Astrocyte (in vitro differentiated cells and primary cell): ENCODE measurements at regions not wholly inside any gene's neighbourhood (a gene's known extent, or its start where the extent isn't known, plus 50 kb on each side); places are given as distances from the start of the nearest gene placed in this dataset.

ENCODE experiments used
- DNase-seq: peaks from one replicate; pipeline ENCODE4 v3.0.0-alpha.2; 2010; ENCODE audit warnings: low read depth
- FAIRE-seq: peaks from 2 replicates; lab custom pipeline; 2011; peaks lifted over from hg19 to GRCh38; lab: Jason Lieb, UNC
- H2AFZ ChIP-seq: 2 replicates; pipeline ENCODE4 v1.6.0; 2012; ENCODE audit warnings: low read depth, low read length, inconsistent platforms
- H3K27ac ChIP-seq: 2 replicates; pipeline ENCODE4 v1.5.1; 2011; ENCODE audit warnings: low read depth, low read length, inconsistent platforms
- H3K27me3 ChIP-seq: 2 replicates; pipeline ENCODE4 v1.6.0; 2011; ENCODE audit warnings: low read length, inconsistent platforms; ENCODE audit not compliant: insufficient read depth
- H3K36me3 ChIP-seq: 2 replicates; pipeline ENCODE4 v1.5.1; 2011; ENCODE audit warnings: low read length, inconsistent platforms; ENCODE audit not compliant: insufficient read depth
- H3K4me1 ChIP-seq: 2 replicates; pipeline ENCODE4 v1.5.1; 2011; ENCODE audit warnings: low read length, inconsistent platforms; ENCODE audit not compliant: insufficient read depth
- H3K4me2 ChIP-seq: 2 replicates; pipeline ENCODE4 v1.6.0; 2012; ENCODE audit warnings: low read length, inconsistent platforms
- H3K4me3 ChIP-seq: 2 replicates; pipeline ENCODE4 v1.5.1; 2011; ENCODE audit warnings: low read depth, mild to moderate bottlenecking, low read length, inconsistent platforms; ENCODE audit not compliant: insufficient read depth
- H3K79me2 ChIP-seq: 2 replicates; pipeline ENCODE4 v1.6.0; 2012; ENCODE audit warnings: mild to moderate bottlenecking, low read length, inconsistent platforms; ENCODE audit not compliant: insufficient read depth
- H3K9ac ChIP-seq: 2 replicates; pipeline ENCODE4 v1.6.0; 2012; ENCODE audit warnings: mild to moderate bottlenecking, low read length, inconsistent platforms
- H3K9me3 ChIP-seq: 2 replicates; pipeline ENCODE4 v1.5.1; 2012; ENCODE audit warnings: low read depth, mild to moderate bottlenecking, low read length, inconsistent platforms; ENCODE audit not compliant: insufficient read depth
- H4K20me1 ChIP-seq: 2 replicates; pipeline ENCODE4 v1.6.0; 2012; ENCODE audit warnings: low read length, inconsistent platforms; ENCODE audit not compliant: insufficient read depth
- H3K27ac Mint-ChIP-seq: one replicate; pipeline ENCODE4 v1.8.0; 2021; ENCODE audit warnings: mild to moderate bottlenecking, mixed read lengths; ENCODE audit not compliant: unreplicated experiment
- H3K27me3 Mint-ChIP-seq: one replicate; pipeline ENCODE4 v1.8.0; 2021; ENCODE audit warnings: low read depth, mixed read lengths; ENCODE audit not compliant: unreplicated experiment
- H3K36me3 Mint-ChIP-seq: one replicate; pipeline ENCODE4 v1.8.0; 2021; ENCODE audit warnings: low read depth, mixed read lengths; ENCODE audit not compliant: unreplicated experiment
- H3K4me1 Mint-ChIP-seq: one replicate; pipeline ENCODE4 v1.8.0; 2021; ENCODE audit warnings: low read depth, mixed read lengths; ENCODE audit not compliant: unreplicated experiment
- H3K4me3 Mint-ChIP-seq: one replicate; pipeline ENCODE4 v1.8.0; 2021; ENCODE audit warnings: mild to moderate bottlenecking, moderate library complexity, mixed read lengths; ENCODE audit not compliant: unreplicated experiment
- H3K9me3 Mint-ChIP-seq: one replicate; pipeline ENCODE4 v1.8.0; 2021; ENCODE audit warnings: mild to moderate bottlenecking, mixed read lengths; ENCODE audit not compliant: unreplicated experiment
- EZH2 ChIP-seq: IDR thresholded peaks from 2 replicates; pipeline ENCODE4 v1.6.1; 2012; ENCODE audit warnings: mild to moderate bottlenecking, low read length, inconsistent platforms; ENCODE audit not compliant: insufficient read depth
- TF ChIP-seq, protein P1 (sequence below): IDR thresholded peaks from 2 replicates; pipeline ENCODE4 v1.5.1; 2011; ENCODE audit warnings: low read depth, mild to moderate bottlenecking, inconsistent platforms, low read length, moderate library complexity; ENCODE audit not compliant: insufficient read depth

DNA sequence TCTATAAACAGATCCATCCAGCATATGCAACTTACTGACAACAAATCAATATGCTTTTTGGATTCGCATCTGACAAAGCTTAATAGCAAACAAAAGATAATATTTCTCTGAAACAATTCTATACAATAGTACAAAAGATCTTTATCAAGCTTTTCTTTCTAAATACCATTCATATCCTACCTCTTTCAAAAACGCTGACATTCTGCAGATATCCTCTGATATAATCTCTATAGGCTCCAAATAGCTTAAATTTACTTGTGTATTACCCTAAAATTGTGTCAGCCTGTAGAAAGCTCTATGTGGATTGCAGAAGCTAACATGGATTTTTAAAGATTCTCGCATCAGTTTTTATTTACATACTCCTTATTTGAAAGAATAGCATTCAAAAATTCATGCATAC is 260.6 kb downstream of the GASK1B start:
- Histone ChIP-seq H3K27ac (no peak overlapping the region), H3K4me2 (no peak overlapping the region), H3K4me3 (no peak overlapping the region), H3K9ac (no peak overlapping the region), H3K79me2 (no peaks in the 10 kb centered on the region), H3K4me1 (no peaks in the 10 kb centered on the region), H3K9me3 (no peaks in the 10 kb centered on the region), H4K20me1 (no peaks in the 10 kb centered on the region), H3K27me3 (no peaks in the 10 kb centered on the region), H2AFZ (no peak overlapping the region), H3K36me3 (no peaks in the 10 kb centered on the region)
- TF ChIP-seq, protein P1, sequence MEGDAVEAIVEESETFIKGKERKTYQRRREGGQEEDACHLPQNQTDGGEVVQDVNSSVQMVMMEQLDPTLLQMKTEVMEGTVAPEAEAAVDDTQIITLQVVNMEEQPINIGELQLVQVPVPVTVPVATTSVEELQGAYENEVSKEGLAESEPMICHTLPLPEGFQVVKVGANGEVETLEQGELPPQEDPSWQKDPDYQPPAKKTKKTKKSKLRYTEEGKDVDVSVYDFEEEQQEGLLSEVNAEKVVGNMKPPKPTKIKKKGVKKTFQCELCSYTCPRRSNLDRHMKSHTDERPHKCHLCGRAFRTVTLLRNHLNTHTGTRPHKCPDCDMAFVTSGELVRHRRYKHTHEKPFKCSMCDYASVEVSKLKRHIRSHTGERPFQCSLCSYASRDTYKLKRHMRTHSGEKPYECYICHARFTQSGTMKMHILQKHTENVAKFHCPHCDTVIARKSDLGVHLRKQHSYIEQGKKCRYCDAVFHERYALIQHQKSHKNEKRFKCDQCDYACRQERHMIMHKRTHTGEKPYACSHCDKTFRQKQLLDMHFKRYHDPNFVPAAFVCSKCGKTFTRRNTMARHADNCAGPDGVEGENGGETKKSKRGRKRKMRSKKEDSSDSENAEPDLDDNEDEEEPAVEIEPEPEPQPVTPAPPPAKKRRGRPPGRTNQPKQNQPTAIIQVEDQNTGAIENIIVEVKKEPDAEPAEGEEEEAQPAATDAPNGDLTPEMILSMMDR: no peak
- TF ChIP-seq EZH2: no peak
- peaks cover 3% of the 10 kb centered on the region for H3K4me1 Mint-ChIP-seq
- FAIRE-seq (no peak), DNase-seq (no peak)
- no peaks in the 10 kb centered on the region for H3K27me3 Mint-ChIP-seq
- H3K36me3 Mint-ChIP-seq: no peaks in the 10 kb centered on the region
- H3K9me3 Mint-ChIP-seq: no peaks in the 10 kb centered on the region
- H3K4me3 Mint-ChIP-seq: no peak overlapping the region
- no peak overlapping the region for H3K27ac Mint-ChIP-seq

- no peaks in the 10 kb centered on the region for H3K79me2 ChIP-seq
- no peak overlapping the region for H3K4me2 ChIP-seq
- no peaks in the 10 kb centered on the region for H3K9me3 ChIP-seq
- H4K20me1 ChIP-seq: no peaks in the 10 kb centered on the region
- Mint-ChIP-seq H3K36me3 (no peaks in the 10 kb centered on the region), H3K9me3 (no peaks in the 10 kb centered on the region), H3K27ac (no peak overlapping the region), H3K4me3 (no peak overlapping the region), H3K4me1 (peaks cover 3% of the 10 kb centered on the region), H3K27me3 (no peaks in the 10 kb centered on the region)
- TF ChIP-seq, protein P1: no peak
- TF ChIP-seq EZH2: no peak
- FAIRE-seq (no peak), DNase-seq (no peak)
- H3K9ac ChIP-seq: no peak overlapping the region
- H3K4me1 ChIP-seq: no peaks in the 10 kb centered on the region
- no peak overlapping the region for H3K4me3 ChIP-seq
- H3K36me3 ChIP-seq: no peaks in the 10 kb centered on the region
- no peak overlapping the region for H2AFZ ChIP-seq
- H3K27ac ChIP-seq: no peak overlapping the region
- H3K27me3 ChIP-seq: no peaks in the 10 kb centered on the region
These were observed 261.2 kb downstream of the GASK1B start for GRCh38 chr4:157911662-157912061.

DNA sequence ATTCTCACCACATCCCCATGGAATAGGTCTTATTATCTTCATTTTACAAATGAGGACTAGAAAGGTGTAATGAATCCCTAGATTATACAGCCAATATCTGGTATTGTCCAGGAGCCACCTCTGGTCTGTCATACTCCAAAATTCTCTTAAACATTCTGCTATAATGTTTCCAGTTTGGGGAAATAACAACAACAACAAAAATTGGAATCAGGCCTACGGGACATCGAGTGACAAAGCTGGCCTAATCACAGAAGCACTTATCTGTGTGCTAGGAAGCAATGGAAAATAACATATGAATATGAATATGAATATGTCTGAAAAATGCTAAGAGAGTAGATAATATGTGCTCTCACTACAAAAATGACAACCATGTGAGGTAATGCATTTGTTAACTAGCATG is 264.1 kb downstream of the GASK1B start:
- H3K4me1 Mint-ChIP-seq: peaks cover 3% of the 10 kb centered on the region
- H3K9ac ChIP-seq: no peak overlapping the region
- H3K27me3 ChIP-seq: no peaks in the 10 kb centered on the region
- no peak for DNase-seq
- H3K4me3 ChIP-seq: no peak overlapping the region
- FAIRE-seq: no peak
- no peaks in the 10 kb centered on the region for H3K9me3 Mint-ChIP-seq
- no peaks in the 10 kb centered on the region for H3K9me3 ChIP-seq
- H4K20me1 ChIP-seq: no peaks in the 10 kb centered on the region
- no peaks in the 10 kb centered on the region for H3K36me3 ChIP-seq
- H3K27me3 Mint-ChIP-seq: no peaks in the 10 kb centered on the region
- no peak overlapping the region for H3K27ac Mint-ChIP-seq
- H3K36me3 Mint-ChIP-seq: no peaks in the 10 kb centered on the region
- no peak overlapping the region for H3K4me2 ChIP-seq
- no peak overlapping the region for H2AFZ ChIP-seq
- H3K4me1 ChIP-seq: no peaks in the 10 kb centered on the region
- no peaks in the 10 kb centered on the region for H3K79me2 ChIP-seq
- no peak overlapping the region for H3K27ac ChIP-seq
- no peak overlapping the region for H3K4me3 Mint-ChIP-seq
- no peak for TF ChIP-seq EZH2
- TF ChIP-seq, protein P1: no peak
